ENCODE measurements at regions not wholly inside any gene's neighbourhood (a gene's known extent, or its start where the extent isn't known, plus 50 kb on each side); places are given as distances from the start of the nearest gene placed in this dataset.

DNA sequence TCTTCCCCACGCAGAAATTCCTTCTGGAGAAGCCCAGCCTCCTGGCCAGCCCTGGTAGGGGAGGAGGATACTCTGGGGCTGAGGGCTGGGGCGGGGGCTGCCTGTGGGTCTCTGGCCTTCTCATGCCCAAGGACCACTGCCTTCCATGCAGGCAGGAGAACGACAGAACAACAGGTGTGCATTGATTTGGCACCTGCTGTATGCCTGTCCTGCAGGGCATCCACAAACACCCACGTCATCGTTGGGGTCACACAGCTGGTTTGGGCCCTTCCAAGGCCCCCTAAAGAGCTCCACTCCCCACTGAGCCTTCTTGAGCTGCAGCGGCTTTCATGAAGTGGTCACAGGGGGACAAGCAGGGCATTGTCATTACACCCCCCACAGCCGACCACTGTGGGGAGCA is 60.4 kb downstream of the PHETA1 start:
- Histone ChIP-seq H3K27ac (ENCODE audit: low read depth in 1 of 2, low read length in 2 of 2) (no peak overlapping the region), H3K36me3 (ENCODE audit: control insufficient read depth in 4 of 4, insufficient read depth in 3 of 4, low read depth in 1 of 4, low read length in 3 of 4) (peaks cover 4 to 72% (median 34%) of the 10 kb centered on the region in 4 donors), H3K4me1 (ENCODE audit: control insufficient read depth in 4 of 4, insufficient read depth in 4 of 4, low read length in 3 of 4) (no peaks in the 10 kb centered on the region), H3K27me3 (ENCODE audit: control insufficient read depth in 4 of 4, insufficient read depth in 4 of 4, low read length in 3 of 4) (no peaks in the 10 kb centered on the region), H3K9ac (ENCODE audit: low read depth in 1 of 2, low read length in 2 of 2) (no peak overlapping the region), H3K4me3 (ENCODE audit: low read depth in 1 of 3, low read length in 3 of 3) (no peak overlapping the region), H3K9me3 (ENCODE audit: control insufficient read depth in 4 of 4, low read length in 3 of 4) (peaks cover 8 to 12% (median 11%) of the 10 kb centered on the region in 4 donors)
- no peak for DNase-seq (ENCODE audit: low spot score)
- TF ChIP-seq HNF4A (conservative IDR thresholded peaks at IDR 0.05) (no peak), YY1 (IDR thresholded peaks at IDR 0.05) (no peak), NR2F2 (IDR thresholded peaks at IDR 0.05) (no peak), GABPA (IDR thresholded peaks at IDR 0.05 in 1 of 2, conservative IDR thresholded peaks at IDR 0.05 in 1 of 2) (no peak), HNF4G (IDR thresholded peaks at IDR 0.05) (no peak), EGR1 (IDR thresholded peaks at IDR 0.05; ENCODE audit: low read depth in 2 of 2) (no peak), RXRA (IDR thresholded peaks at IDR 0.05) (no peak), FOXA2 (IDR thresholded peaks at IDR 0.05) (no peak), FOXA1 (IDR thresholded peaks at IDR 0.05) (no peak), JUND (IDR thresholded peaks at IDR 0.05) (no peak)
- TF ChIP-seq, protein P1, sequence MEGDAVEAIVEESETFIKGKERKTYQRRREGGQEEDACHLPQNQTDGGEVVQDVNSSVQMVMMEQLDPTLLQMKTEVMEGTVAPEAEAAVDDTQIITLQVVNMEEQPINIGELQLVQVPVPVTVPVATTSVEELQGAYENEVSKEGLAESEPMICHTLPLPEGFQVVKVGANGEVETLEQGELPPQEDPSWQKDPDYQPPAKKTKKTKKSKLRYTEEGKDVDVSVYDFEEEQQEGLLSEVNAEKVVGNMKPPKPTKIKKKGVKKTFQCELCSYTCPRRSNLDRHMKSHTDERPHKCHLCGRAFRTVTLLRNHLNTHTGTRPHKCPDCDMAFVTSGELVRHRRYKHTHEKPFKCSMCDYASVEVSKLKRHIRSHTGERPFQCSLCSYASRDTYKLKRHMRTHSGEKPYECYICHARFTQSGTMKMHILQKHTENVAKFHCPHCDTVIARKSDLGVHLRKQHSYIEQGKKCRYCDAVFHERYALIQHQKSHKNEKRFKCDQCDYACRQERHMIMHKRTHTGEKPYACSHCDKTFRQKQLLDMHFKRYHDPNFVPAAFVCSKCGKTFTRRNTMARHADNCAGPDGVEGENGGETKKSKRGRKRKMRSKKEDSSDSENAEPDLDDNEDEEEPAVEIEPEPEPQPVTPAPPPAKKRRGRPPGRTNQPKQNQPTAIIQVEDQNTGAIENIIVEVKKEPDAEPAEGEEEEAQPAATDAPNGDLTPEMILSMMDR (IDR thresholded peaks at IDR 0.05; ENCODE audit: low read depth, low read length, missing input control): no peak
- TF ChIP-seq, protein P2, sequence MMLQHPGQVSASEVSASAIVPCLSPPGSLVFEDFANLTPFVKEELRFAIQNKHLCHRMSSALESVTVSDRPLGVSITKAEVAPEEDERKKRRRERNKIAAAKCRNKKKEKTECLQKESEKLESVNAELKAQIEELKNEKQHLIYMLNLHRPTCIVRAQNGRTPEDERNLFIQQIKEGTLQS (IDR thresholded peaks at IDR 0.05): no peak
- TF ChIP-seq, protein P3, sequence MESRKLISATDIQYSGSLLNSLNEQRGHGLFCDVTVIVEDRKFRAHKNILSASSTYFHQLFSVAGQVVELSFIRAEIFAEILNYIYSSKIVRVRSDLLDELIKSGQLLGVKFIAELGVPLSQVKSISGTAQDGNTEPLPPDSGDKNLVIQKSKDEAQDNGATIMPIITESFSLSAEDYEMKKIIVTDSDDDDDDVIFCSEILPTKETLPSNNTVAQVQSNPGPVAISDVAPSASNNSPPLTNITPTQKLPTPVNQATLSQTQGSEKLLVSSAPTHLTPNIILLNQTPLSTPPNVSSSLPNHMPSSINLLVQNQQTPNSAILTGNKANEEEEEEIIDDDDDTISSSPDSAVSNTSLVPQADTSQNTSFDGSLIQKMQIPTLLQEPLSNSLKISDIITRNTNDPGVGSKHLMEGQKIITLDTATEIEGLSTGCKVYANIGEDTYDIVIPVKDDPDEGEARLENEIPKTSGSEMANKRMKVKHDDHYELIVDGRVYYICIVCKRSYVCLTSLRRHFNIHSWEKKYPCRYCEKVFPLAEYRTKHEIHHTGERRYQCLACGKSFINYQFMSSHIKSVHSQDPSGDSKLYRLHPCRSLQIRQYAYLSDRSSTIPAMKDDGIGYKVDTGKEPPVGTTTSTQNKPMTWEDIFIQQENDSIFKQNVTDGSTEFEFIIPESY (IDR thresholded peaks at IDR 0.05): no peak
- TF ChIP-seq, protein P4, sequence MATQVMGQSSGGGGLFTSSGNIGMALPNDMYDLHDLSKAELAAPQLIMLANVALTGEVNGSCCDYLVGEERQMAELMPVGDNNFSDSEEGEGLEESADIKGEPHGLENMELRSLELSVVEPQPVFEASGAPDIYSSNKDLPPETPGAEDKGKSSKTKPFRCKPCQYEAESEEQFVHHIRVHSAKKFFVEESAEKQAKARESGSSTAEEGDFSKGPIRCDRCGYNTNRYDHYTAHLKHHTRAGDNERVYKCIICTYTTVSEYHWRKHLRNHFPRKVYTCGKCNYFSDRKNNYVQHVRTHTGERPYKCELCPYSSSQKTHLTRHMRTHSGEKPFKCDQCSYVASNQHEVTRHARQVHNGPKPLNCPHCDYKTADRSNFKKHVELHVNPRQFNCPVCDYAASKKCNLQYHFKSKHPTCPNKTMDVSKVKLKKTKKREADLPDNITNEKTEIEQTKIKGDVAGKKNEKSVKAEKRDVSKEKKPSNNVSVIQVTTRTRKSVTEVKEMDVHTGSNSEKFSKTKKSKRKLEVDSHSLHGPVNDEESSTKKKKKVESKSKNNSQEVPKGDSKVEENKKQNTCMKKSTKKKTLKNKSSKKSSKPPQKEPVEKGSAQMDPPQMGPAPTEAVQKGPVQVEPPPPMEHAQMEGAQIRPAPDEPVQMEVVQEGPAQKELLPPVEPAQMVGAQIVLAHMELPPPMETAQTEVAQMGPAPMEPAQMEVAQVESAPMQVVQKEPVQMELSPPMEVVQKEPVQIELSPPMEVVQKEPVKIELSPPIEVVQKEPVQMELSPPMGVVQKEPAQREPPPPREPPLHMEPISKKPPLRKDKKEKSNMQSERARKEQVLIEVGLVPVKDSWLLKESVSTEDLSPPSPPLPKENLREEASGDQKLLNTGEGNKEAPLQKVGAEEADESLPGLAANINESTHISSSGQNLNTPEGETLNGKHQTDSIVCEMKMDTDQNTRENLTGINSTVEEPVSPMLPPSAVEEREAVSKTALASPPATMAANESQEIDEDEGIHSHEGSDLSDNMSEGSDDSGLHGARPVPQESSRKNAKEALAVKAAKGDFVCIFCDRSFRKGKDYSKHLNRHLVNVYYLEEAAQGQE (IDR thresholded peaks at IDR 0.05): no peak
- 88% methylated on average over 7 of the region's 7 CpGs for WGBS

DNA sequence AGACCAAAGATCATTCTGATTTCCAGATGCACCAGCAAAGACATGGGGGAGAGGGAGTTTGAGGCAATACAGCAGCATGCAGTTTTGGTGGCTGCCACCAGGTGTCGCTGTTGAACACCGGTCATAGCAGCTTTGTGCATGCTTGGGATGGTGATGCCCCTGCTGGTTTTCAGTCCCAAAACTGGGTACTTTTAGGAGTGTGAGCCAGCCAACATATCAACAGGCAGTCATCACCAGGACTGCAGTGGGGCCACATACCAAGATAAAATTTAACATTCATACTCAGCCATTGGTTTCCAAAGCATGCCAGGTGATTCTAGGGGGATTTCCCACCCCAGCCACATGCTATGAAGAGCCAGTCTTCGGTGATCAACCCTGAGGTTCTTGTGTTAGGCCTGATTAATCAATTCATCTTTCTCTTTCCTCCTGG is 64.2 kb downstream of the PHETA1 start:
- H3K36me3 ChIP-seq (ENCODE audit: control insufficient read depth in 4 of 4, insufficient read depth in 3 of 4, low read depth in 1 of 4, low read length in 3 of 4): peaks cover 0 to 65% (median 39%) of the 10 kb centered on the region in 4 donors
- H3K4me3 ChIP-seq (ENCODE audit: low read depth in 1 of 3, low read length in 3 of 3): no peak overlapping the region
- H3K27ac ChIP-seq (ENCODE audit: low read depth in 1 of 2, low read length in 2 of 2): no peak overlapping the region
- TF ChIP-seq, protein P4 (IDR thresholded peaks at IDR 0.05): no peak
- no peak for TF ChIP-seq EGR1 (IDR thresholded peaks at IDR 0.05; ENCODE audit: low read depth in 2 of 2)
- no peak for TF ChIP-seq RAD21 (IDR thresholded peaks at IDR 0.05)
- TF ChIP-seq, protein P1 (IDR thresholded peaks at IDR 0.05; ENCODE audit: low read depth, low read length, missing input control): peak; percentile 52
- TF ChIP-seq, protein P2 (IDR thresholded peaks at IDR 0.05): no peak
- peak; percentile 47 for DNase-seq (ENCODE audit: low spot score)
- WGBS: 59% methylated on average over 3 of the region's 3 CpGs
- H3K4me1 ChIP-seq (ENCODE audit: control insufficient read depth in 4 of 4, insufficient read depth in 4 of 4, low read length in 3 of 4): no peaks in the 10 kb centered on the region
- H3K9me3 ChIP-seq (ENCODE audit: control insufficient read depth in 4 of 4, low read length in 3 of 4): peaks cover 8 to 12% (median 11%) of the 10 kb centered on the region in 4 donors
- no peak overlapping the region for H3K9ac ChIP-seq (ENCODE audit: low read depth in 1 of 2, low read length in 2 of 2)
- H3K27me3 ChIP-seq (ENCODE audit: control insufficient read depth in 4 of 4, insufficient read depth in 4 of 4, low read length in 3 of 4): no peaks in the 10 kb centered on the region
